Stimulated activated CD8-positive, alpha-beta memory T cell treated with anti-CD3 and anti-CD28 coated beads, Interleukin-15, amount 100 ng/mL, for 48 hours (primary cell): ENCODE measurements at regions not wholly inside any gene's neighbourhood (a gene's known extent, or its start where the extent isn't known, plus 50 kb on each side); places are given as distances from the start of the nearest gene placed in this dataset.
A peak's percentile ranks its signal among the peaks of the same experiment; 100 is the strongest.

Source experiments
- DNase-seq, 2 donors: peaks; one replicate each; pipeline ENCODE4 v3.0.0-alpha.2; 2020; ENCODE audit warnings: low read depth in 2 of 2

- no peak for DNase-seq
Measured at GRCh38 chr16:14360326-14361037, 269.6 kb downstream of the PARN start.

- no peak for DNase-seq
Measured at GRCh38 chr16:14358697-14359305, 271.3 kb downstream of the PARN start.

DNA sequence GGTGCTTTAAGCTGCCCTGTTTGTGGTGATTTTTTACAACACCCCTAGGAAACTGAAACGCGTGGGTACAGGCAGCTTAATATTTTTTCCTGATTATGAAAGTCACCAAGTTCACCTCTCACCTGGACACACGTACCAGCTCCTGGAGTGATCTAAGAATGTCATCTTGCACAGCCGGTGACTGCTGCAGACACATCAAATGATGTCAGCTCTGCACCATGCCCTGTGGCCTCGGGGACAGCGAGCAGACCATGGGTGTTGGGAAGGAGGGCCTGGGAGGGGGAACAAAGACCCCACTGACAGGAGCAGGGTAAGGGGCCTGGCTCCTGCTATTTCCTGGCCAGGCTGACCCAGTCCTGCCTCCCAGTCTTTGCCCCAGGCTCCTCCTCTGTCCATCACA is 272.7 kb downstream of the PARN start:
- no peak for DNase-seq

- DNase-seq: no peak
Measured at GRCh38 chr16:14356064-14356463, 274.0 kb downstream of the PARN start.

DNA sequence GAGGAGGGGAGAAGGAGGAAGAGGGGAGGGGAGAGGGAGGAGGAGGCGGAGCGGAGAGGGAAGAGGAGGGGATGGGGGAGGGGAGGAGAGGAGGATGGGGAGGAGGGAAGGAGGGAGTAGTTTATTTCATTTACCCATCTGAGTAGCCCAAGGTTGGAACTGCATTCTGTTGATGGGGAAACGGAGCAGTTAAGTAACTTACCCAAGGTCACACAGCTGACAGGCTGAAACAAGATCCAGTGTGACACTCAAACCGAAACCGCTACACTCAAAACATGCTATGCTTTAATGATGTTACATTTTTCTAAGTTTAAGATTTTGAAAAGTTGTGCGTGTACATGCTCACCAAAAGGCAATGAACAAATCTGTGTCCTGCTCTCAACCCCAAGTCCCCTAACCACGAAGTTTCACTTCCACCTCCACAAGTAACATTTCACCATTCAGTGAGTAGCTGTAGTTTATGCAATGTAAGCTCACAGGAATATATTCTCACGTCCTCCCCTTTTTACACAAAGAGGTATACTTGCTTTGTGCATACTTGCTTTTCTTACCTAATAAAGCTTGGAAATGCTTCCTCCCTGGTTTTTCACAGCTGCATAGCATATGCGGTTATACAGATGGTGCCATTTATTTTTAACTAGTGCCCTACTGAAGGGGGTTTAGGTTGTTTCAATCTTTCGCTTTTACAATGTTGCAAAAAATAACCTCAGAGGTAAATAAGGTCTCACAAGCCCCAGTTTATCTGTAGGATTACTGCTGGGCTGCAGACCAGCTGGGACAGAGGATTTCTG is 275.3 kb downstream of the PARN start:
- peak; percentile 28 to 33 for DNase-seq

GRCh38 chr16:14353340-14353739 is 276.7 kb downstream of the PARN start:
- no peak for DNase-seq

- DNase-seq: no peak
Measured at GRCh38 chr16:14351647-14352046, 278.4 kb downstream of the PARN start.

- no peak for DNase-seq
Measured at GRCh38 chr16:14350626-14351025, 279.4 kb downstream of the PARN start.

DNA sequence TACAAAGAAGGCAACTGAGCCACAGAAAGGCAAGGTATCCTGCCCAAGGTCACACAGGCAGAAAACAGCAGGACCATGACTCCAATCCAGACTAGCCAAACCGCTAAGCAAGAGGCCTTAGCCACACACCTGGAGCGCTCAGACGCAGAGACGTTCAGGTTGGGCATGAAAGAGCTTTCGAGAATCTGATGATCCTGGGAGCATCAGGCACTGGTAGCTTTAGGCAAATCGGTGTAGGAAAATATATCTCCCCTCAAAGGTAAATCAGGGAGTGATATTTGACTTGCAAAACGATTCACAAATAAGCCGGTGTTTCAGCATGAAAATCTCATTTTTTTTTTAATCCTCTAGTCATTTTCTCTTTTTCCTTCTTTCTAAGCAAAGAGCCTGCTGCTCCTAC is 279.0 kb downstream of the MRTFB start:
- DNase-seq: no peak

- DNase-seq: no peak
Measured at GRCh38 chr16:14347706-14348105, 276.6 kb downstream of the MRTFB start.

DNA sequence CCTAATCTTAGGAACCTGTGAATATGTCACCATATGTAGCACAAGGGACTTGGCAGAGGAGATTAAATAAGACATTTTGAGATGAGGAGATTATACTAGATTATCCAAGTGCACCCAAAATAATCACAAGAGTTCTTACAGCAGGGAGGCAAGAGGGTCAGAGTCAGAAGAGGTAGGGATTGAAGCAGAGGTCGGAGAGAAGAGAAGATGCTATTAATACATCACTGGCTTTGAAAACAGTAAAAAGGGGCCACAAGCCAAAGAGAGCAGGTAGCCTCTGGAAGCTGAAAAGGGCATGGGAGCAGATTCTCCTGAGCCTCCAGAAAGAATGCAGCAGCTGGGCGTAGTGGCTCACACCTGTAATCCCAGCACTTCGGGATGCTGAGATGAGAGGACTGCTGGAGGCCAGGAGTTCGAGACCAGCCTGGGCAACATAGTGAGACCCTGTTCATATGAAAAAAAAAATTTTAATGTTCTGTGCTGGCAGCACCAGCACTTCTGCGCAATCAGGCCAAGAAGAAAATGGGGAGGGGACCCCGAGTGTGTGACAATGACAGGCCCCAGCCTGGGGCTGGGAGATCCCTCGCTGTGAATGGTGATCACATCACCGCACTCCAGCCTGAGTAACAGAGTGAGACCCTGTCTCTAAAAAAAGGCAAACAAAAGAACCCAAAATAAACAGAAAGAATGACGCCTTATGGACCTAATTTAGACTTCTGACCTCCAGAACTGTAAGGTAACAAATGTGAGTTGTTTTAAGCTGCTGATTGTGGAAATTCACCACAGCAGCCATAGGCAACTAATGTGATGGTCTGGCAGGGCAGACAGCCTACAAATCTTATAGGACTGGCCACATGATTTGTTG is 275.4 kb downstream of the MRTFB start:
- DNase-seq: no peak

GRCh38 chr16:14345512-14346115 is 274.5 kb downstream of the MRTFB start:
- DNase-seq: no peak

GRCh38 chr16:14344945-14345344 is 273.8 kb downstream of the MRTFB start:
- DNase-seq: no peak

GRCh38 chr16:14344292-14344691 is 273.2 kb downstream of the MRTFB start:
- no peak for DNase-seq

DNA sequence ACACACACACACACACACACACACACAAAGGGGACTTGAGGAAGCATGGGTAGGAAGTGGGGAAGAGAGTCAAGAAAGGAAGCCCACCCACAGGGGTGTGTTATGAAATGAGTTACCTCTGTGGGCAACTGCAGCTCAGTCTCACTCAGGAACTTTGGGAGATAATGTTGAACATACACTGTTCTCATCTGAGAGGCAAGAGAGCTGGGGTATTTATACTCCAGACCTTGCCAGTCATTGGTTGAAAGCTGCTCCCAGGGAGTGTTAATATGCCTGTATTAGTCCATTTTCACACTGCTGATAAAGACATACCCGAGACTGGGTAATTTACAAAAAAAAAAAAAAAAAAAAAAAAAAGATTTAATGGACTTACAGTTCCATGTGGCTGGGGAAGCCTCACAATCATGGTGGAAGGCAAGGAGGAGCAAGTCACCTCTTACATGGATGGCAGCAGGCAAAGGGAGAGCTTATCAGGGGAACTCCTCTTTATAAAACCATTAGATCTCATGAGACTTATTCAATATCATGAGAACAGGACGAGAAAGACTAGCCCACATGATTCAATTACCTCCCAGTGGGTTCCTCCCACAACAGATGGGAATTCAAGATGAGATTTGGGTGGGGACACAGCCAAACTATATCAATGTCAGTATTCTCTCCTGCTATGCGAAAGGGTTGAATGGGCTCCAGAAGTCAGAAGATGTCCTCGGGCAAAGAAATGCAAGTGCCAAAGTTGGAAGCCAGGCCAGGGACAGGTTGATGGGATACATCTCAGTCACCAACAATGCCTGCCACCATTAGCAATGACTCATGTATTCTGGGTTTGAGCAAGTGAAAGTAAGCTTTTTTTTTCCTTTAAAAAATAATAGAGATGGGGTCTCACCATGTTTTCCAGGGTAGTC is 270.5 kb downstream of the MRTFB start:
- no peak for DNase-seq

DNA sequence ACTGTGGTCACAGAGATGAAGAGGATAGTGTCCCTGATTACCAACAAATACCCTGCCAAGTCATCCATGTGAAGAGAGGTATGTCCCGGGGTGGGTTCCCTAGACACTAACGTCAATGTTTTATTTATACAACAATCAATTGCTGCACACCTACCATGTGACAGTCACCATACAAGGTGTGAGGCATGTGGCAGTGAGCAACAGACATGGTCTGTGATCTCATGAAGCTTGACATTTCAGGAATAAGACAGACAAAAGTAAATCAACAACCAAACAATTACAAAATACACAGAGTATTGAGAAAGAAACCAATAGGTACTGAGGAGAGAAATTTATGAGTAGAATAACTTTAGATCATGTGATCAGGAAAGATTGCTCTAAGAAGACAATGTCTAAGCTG is 268.6 kb downstream of the MRTFB start:
- DNase-seq: no peak

GRCh38 chr16:14338969-14339368 is 267.9 kb downstream of the MRTFB start:
- DNase-seq: no peak

DNA sequence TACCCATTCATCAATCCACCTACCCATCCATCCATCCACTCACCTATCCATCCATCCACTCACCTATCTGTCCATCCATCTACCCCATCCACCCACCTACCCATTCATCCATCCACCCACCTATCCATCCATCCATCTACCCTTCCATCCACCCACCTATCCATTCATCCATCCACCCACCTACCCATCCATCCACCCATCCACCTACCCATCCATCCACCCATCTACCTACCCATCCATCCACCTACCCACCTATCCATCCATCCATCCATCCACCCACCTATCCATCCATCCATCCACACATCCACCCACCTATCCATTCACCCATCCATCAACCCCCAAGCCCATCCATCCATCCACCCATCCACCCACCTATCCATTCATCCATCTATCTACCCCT is 267.1 kb downstream of the MRTFB start:
- no peak for DNase-seq

GRCh38 chr16:14337303-14338191 is 266.4 kb downstream of the MRTFB start:
- DNase-seq: no peak
